ENCODE measurements at regions not wholly inside any gene's neighbourhood (a gene's known extent, or its start where the extent isn't known, plus 50 kb on each side); places are given as distances from the start of the nearest gene placed in this dataset.

DNA sequence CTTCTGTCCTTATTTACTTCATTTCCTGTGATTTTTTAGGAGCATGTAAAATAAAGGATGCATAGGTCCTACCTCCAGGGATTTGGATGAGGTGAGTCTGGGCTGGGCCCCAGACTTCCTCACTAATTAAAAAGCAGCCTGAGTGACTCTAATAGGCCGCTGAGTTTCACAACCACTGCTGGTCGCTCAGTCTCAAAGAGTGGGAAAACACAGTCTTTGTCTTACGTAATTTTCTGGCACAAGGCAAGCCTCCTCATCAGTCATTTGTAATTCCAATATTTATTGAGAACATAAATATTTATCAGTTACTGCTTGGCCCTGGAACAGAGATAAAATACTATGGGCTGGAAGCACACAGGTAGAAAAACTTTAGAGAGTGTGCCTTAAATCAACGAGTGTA lies 195.4 kb upstream of the RUNX1 start:
- TF ChIP-seq IKZF3 (tag by site-specific recombination; IDR thresholded peaks at IDR 0.05) = no peak
- TF ChIP-seq, protein P1, sequence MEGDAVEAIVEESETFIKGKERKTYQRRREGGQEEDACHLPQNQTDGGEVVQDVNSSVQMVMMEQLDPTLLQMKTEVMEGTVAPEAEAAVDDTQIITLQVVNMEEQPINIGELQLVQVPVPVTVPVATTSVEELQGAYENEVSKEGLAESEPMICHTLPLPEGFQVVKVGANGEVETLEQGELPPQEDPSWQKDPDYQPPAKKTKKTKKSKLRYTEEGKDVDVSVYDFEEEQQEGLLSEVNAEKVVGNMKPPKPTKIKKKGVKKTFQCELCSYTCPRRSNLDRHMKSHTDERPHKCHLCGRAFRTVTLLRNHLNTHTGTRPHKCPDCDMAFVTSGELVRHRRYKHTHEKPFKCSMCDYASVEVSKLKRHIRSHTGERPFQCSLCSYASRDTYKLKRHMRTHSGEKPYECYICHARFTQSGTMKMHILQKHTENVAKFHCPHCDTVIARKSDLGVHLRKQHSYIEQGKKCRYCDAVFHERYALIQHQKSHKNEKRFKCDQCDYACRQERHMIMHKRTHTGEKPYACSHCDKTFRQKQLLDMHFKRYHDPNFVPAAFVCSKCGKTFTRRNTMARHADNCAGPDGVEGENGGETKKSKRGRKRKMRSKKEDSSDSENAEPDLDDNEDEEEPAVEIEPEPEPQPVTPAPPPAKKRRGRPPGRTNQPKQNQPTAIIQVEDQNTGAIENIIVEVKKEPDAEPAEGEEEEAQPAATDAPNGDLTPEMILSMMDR (tag by site-specific recombination; IDR thresholded peaks at IDR 0.05) = no peak
- TF ChIP-seq ZNF140 (tag by site-specific recombination; IDR thresholded peaks at IDR 0.05) = no peak
- no peak for TF ChIP-seq ZNF324 (tag by site-specific recombination; IDR thresholded peaks at IDR 0.05)
- TF ChIP-seq, protein P2, sequence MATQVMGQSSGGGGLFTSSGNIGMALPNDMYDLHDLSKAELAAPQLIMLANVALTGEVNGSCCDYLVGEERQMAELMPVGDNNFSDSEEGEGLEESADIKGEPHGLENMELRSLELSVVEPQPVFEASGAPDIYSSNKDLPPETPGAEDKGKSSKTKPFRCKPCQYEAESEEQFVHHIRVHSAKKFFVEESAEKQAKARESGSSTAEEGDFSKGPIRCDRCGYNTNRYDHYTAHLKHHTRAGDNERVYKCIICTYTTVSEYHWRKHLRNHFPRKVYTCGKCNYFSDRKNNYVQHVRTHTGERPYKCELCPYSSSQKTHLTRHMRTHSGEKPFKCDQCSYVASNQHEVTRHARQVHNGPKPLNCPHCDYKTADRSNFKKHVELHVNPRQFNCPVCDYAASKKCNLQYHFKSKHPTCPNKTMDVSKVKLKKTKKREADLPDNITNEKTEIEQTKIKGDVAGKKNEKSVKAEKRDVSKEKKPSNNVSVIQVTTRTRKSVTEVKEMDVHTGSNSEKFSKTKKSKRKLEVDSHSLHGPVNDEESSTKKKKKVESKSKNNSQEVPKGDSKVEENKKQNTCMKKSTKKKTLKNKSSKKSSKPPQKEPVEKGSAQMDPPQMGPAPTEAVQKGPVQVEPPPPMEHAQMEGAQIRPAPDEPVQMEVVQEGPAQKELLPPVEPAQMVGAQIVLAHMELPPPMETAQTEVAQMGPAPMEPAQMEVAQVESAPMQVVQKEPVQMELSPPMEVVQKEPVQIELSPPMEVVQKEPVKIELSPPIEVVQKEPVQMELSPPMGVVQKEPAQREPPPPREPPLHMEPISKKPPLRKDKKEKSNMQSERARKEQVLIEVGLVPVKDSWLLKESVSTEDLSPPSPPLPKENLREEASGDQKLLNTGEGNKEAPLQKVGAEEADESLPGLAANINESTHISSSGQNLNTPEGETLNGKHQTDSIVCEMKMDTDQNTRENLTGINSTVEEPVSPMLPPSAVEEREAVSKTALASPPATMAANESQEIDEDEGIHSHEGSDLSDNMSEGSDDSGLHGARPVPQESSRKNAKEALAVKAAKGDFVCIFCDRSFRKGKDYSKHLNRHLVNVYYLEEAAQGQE (tag by site-specific recombination; IDR thresholded peaks at IDR 0.05) = no peak
- TF ChIP-seq ZNF138 (tag by site-specific recombination; IDR thresholded peaks at IDR 0.05; ENCODE audit: borderline replicate concordance) = no peak
- TF ChIP-seq EGR2 (tag by site-specific recombination; IDR thresholded peaks at IDR 0.05; ENCODE audit: low read depth) = no peak

Measured in HEK293 (cell line).